Uterus (tissue), 2 donors: ENCODE measurements at regions not wholly inside any gene's neighbourhood (a gene's known extent, or its start where the extent isn't known, plus 50 kb on each side); places are given as distances from the start of the nearest gene placed in this dataset.

Source experiments
- CTCF ChIP-seq, 4 experiments: fragments of 200-600 bp in 2 of 4; fragments of 450-650 bp in 2 of 4; sonication (generic) in 2 of 4; IDR thresholded peaks; one replicate each; pipeline ENCODE4 v1.5.1; 2016 to 2019; ENCODE audit warnings: antibody characterized with exemption in 4 of 4, mild to moderate bottlenecking in 2 of 4, moderate library complexity in 1 of 4
- POLR2A ChIP-seq, 2 donors: fragments of 450-650 bp; IDR thresholded peaks; one replicate each; pipeline ENCODE4 v1.6.1; 2016; ENCODE audit warnings: antibody characterized with exemption in 2 of 2, mild to moderate bottlenecking in 1 of 2, moderate library complexity in 1 of 2

DNA sequence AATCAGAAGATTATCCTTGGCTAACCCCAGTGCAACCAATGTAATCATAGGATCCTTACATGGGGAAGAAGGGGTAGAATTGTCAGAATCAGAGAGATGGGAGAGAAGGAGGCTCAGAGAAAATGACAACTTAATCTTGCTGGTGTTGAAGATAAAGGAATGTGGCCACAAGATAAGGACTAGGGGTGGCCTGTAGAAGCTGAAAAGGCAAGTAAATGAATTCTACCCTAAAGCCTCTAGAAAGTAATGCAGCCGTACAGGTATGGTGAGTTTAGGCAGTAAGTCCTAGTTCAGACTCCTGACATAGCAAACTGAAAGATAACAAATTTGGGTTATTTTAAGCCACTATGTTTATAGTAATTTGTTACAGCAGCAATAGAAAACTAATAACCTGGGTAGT lies 718.5 kb downstream of the SLITRK6 start:
- TF ChIP-seq POLR2A (IDR thresholded peaks at IDR 0.05) (no peak), CTCF (IDR thresholded peaks at IDR 0.05) (no peak)
